SU-DHL-6 (cell line): ENCODE measurements at regions not wholly inside any gene's neighbourhood (a gene's known extent, or its start where the extent isn't known, plus 50 kb on each side); places are given as distances from the start of the nearest gene placed in this dataset.

Source experiments
- CTCF ChIP-seq: fragments of 200-600 bp; sonication (generic); IDR thresholded peaks from one replicate; pipeline ENCODE4 v1.5.1; 2017; ENCODE audit warnings: antibody characterized with exemption, mild to moderate bottlenecking, low read length, moderate library complexity; ENCODE audit not compliant: insufficient read depth, poor library complexity, severe bottlenecking
- EZH2phosphoT487 ChIP-seq: fragments of 200-600 bp; sonication (generic), shearing (Covaris generic); conservative IDR thresholded peaks from 2 replicates; pipeline ENCODE4 v1.6.1; 2018; ENCODE audit warnings: mild to moderate bottlenecking, antibody characterized with exemption, low read length, moderate library complexity, mixed read lengths

- TF ChIP-seq CTCF: no peak
- TF ChIP-seq EZH2phosphoT487: no peak
Measured at GRCh38 chr10:21161647-21162046, 264.5 kb upstream of the NEBL start.
